GM12878 (cell line): ENCODE measurements at regions not wholly inside any gene's neighbourhood (a gene's known extent, or its start where the extent isn't known, plus 50 kb on each side); places are given as distances from the start of the nearest gene placed in this dataset.

Experiments used
- ATAC-seq: fragments of 200-7000 bp; cut with Tn5 transposase; 3 replicates; pipeline ENCODE4 v1.9.1; 2020; ENCODE audit warnings: mild to moderate bottlenecking, moderate library complexity
- BruUV-seq: library from RNA; stranded (reverse); fragments of 400-500 nt; replicated peaks from 2 replicates; lab custom pipeline; 2021; lab: Mats Ljungman, UMichigan
- CTCF ChIA-PET: fragments of 300-600 bp; sonication (Branson Sonifier 250); formaldehyde crosslinking; extraction: SDS; loops from one replicate; lab custom pipeline; 2021; ENCODE audit warnings: inconsistent platforms; lab: Yijun Ruan, JAX
- POLR2A ChIA-PET: fragments of 350-600 bp; formaldehyde crosslinking; extraction: SDS; loops from one replicate; lab custom pipeline; 2021; ENCODE audit warnings: inconsistent platforms; lab: Charles Lee
- RAD21 ChIA-PET: fragments of 300-600 bp; sonication (Branson Sonifier 250); formaldehyde crosslinking; loops from one replicate; lab custom pipeline; 2023; ENCODE audit warnings: antibody characterized with exemption; ENCODE audit not compliant: unreplicated experiment; lab: Charles Lee
- SMC1A ChIA-PET: fragments of 300-600 bp; sonication (Branson Sonifier 250); formaldehyde crosslinking; loops from one replicate; lab custom pipeline; 2023; ENCODE audit not compliant: unreplicated experiment, uncharacterized antibody; lab: Charles Lee
- DNase-seq: peaks from one replicate; pipeline ENCODE4 v3.0.0-alpha.2; 2011; ENCODE audit warnings: low read depth, low spot score
- FAIRE-seq: peaks from 3 replicates; lab custom pipeline; 2011; peaks lifted over from hg19 to GRCh38; lab: Jason Lieb, UNC
- H2AFZ ChIP-seq: 2 replicates; pipeline ENCODE4 v1.6.0; 2011; ENCODE audit warnings: low read depth, low read length, control low read depth; ENCODE audit not compliant: control insufficient read depth
- H3K27ac ChIP-seq: 2 replicates; pipeline ENCODE4 v1.5.1; 2011; ENCODE audit warnings: control low read depth; ENCODE audit not compliant: control insufficient read depth, insufficient read depth
- H3K27me3 ChIP-seq, 2 experiments: replicated peaks in 1 of 2; 2 replicates each; pipeline versions ENCODE4 v1.6.0 to v1.6.1; 2011; ENCODE audit warnings: low read length in 1 of 2; ENCODE audit not compliant: control insufficient read depth in 2 of 2, insufficient read depth in 2 of 2
- H3K36me3 ChIP-seq, 2 experiments: 2 replicates each; pipeline ENCODE4 v1.5.1; 2011; ENCODE audit warnings: low read length in 1 of 2; ENCODE audit not compliant: control insufficient read depth in 2 of 2, insufficient read depth in 2 of 2
- H3K4me1 ChIP-seq: 2 replicates; pipeline ENCODE4 v1.6.1; 2011; ENCODE audit warnings: mild to moderate bottlenecking, low read length, moderate library complexity, mixed read lengths; ENCODE audit not compliant: control insufficient read depth, insufficient read depth
- H3K4me2 ChIP-seq: 2 replicates; pipeline ENCODE4 v1.6.0; 2011; ENCODE audit warnings: control low read depth; ENCODE audit not compliant: control insufficient read depth, insufficient read depth
- H3K4me3 ChIP-seq: fragments of 200-600 bp; sonication (generic); 2 replicates; pipeline ENCODE4 v1.5.1; 2016
- H3K79me2 ChIP-seq: 2 replicates; pipeline ENCODE4 v1.6.0; 2011; ENCODE audit warnings: low read length; ENCODE audit not compliant: control insufficient read depth, insufficient read depth
- H3K9ac ChIP-seq: 2 replicates; pipeline ENCODE4 v1.8.0; 2011; ENCODE audit warnings: low read length, control low read depth, mixed read lengths; ENCODE audit not compliant: control insufficient read depth, insufficient read depth
- H3K9me3 ChIP-seq: replicated peaks from 3 replicates; pipeline ENCODE4 v1.5.1; 2011; ENCODE audit warnings: mild to moderate bottlenecking, low read length; ENCODE audit not compliant: control insufficient read depth, insufficient read depth
- H4K20me1 ChIP-seq: 2 replicates; pipeline ENCODE4 v1.6.0; 2011; ENCODE audit not compliant: control insufficient read depth, insufficient read depth
- ATF7 ChIP-seq: fragments of 450-650 bp; IDR thresholded peaks from 2 replicates; pipeline ENCODE4 v1.6.1; 2016; ENCODE audit warnings: low read depth, mild to moderate bottlenecking
- CHD2 ChIP-seq: IDR thresholded peaks from 2 replicates; pipeline ENCODE4 v1.6.1; 2011; ENCODE audit warnings: low read depth, low read length, improper control_type of control experiment, borderline replicate concordance
- EZH2 ChIP-seq: IDR thresholded peaks from 2 replicates; pipeline ENCODE4 v1.6.1; 2012; ENCODE audit warnings: low read depth, mild to moderate bottlenecking, control low read depth, inconsistent platforms, low read length, borderline replicate concordance; ENCODE audit not compliant: control insufficient read depth
- KAT2A ChIP-seq: conservative IDR thresholded peaks from 2 replicates; pipeline ENCODE4 v1.6.1; 2011; ENCODE audit warnings: low read depth, low read length; ENCODE audit not compliant: control insufficient read depth
- MAX ChIP-seq: IDR thresholded peaks from 2 replicates; pipeline ENCODE4 v1.6.1; 2012; ENCODE audit warnings: low read depth, low read length, improper control_type of control experiment
- MEF2A ChIP-seq: IDR thresholded peaks from 2 replicates; pipeline ENCODE4 v1.6.1; 2011; ENCODE audit warnings: low read depth, mild to moderate bottlenecking, low read length, moderate library complexity; ENCODE audit not compliant: insufficient read depth
- NFXL1 ChIP-seq: fragments of 450-650 bp; IDR thresholded peaks from 2 replicates; pipeline ENCODE4 v1.6.1; 2017; ENCODE audit warnings: antibody characterized with exemption, mild to moderate bottlenecking, borderline replicate concordance
- PAX5 ChIP-seq: IDR thresholded peaks from 2 replicates; pipeline ENCODE4 v1.6.1; 2011; ENCODE audit warnings: low read depth, low read length, borderline replicate concordance
- RBBP5 ChIP-seq: fragments of 200-600 bp; sonication (generic); conservative IDR thresholded peaks from 2 replicates; pipeline ENCODE4 v1.6.1; 2016
- RCOR1 ChIP-seq: conservative IDR thresholded peaks from 2 replicates; pipeline ENCODE4 v1.6.1; 2012; ENCODE audit warnings: low read depth, low read length, improper control_type of control experiment
- RELA ChIP-seq: fragments of 450-650 bp; IDR thresholded peaks from 2 replicates; pipeline ENCODE4 v1.8.0; 2014; ENCODE audit warnings: borderline replicate concordance; ENCODE audit not compliant: partially characterized antibody
- SMAD1 ChIP-seq: fragments of 450-650 bp; IDR thresholded peaks from 2 replicates; pipeline ENCODE4 v1.6.1; 2018; ENCODE audit warnings: mild to moderate bottlenecking, low read depth; ENCODE audit not compliant: partially characterized antibody
- SMARCA5 ChIP-seq: fragments of 450-650 bp; IDR thresholded peaks from 2 replicates; pipeline ENCODE4 v1.6.1; 2017; ENCODE audit warnings: mild to moderate bottlenecking
- SREBF1 ChIP-seq: IDR thresholded peaks from 2 replicates; pipeline ENCODE4 v1.6.1; 2012; ENCODE audit warnings: mild to moderate bottlenecking, low read length
- SRF ChIP-seq, 2 experiments: IDR thresholded peaks; 2 replicates each; pipeline ENCODE4 v1.6.1; 2011; ENCODE audit warnings: low read depth in 2 of 2, low read length in 2 of 2, mild to moderate bottlenecking in 1 of 2, moderate library complexity in 1 of 2
- TAF1 ChIP-seq: IDR thresholded peaks from 2 replicates; pipeline ENCODE4 v1.6.1; 2011; ENCODE audit warnings: mild to moderate bottlenecking, low read depth, low read length, borderline replicate concordance
- TCF12 ChIP-seq: IDR thresholded peaks from 2 replicates; pipeline ENCODE4 v1.6.1; 2011; ENCODE audit warnings: low read depth, mild to moderate bottlenecking, low read length
- YY1 ChIP-seq: IDR thresholded peaks from 2 replicates; pipeline ENCODE4 v1.6.1; 2011; ENCODE audit warnings: low read depth, mild to moderate bottlenecking, low read length
- ZNF24 ChIP-seq: fragments of 450-650 bp; IDR thresholded peaks from 2 replicates; pipeline ENCODE4 v1.6.1; 2017; ENCODE audit warnings: antibody characterized with exemption, mild to moderate bottlenecking
- WGBS: methylation state at CpG from one replicate; pipeline ENCODE4 v1.1.6; 2016; ENCODE audit warnings: low lambda C conversion rate; ENCODE audit not compliant: insufficient replicate concordance, insufficient coverage; ENCODE audit errors: missing lambda C conversion rate; 5-methylcytosine and 5-hydroxymethylcytosine counted together
- in situ Hi-C: fragments of 300-500 bp; cut with MboI; formaldehyde crosslinking; loops from 9 replicates; pipeline ENCODE4 v1.14.3; 2018; ENCODE audit warnings: mixed read lengths
- intact Hi-C: fragments of 100-400 bp; cut with micrococcal nuclease; formaldehyde crosslinking; loops from one replicate; pipeline ENCODE4 v1.14.2; 2022; ENCODE audit not compliant: unreplicated experiment
- TF ChIP-seq, protein P1 (sequence below): fragments of 450-650 bp; IDR thresholded peaks from 2 replicates; pipeline ENCODE4 v1.6.1; 2017; ENCODE audit warnings: low read depth, mild to moderate bottlenecking, moderate library complexity
- TF ChIP-seq, protein P2 (sequence below): IDR thresholded peaks from 2 replicates; pipeline ENCODE4 v1.6.1; 2011; ENCODE audit warnings: low read depth, mild to moderate bottlenecking, low read length, moderate library complexity, borderline replicate concordance; ENCODE audit errors: extremely low read depth

- no peak for TF ChIP-seq SMAD1
- TF ChIP-seq MEF2A, result no peak
- TF ChIP-seq EZH2, result no peak
- no peak for TF ChIP-seq RBBP5
- no peak for TF ChIP-seq NFXL1
These were observed 435.4 kb downstream of the SETD4 start (continued) for GRCh38 chr21:35624901-35625300.

GRCh38 chr21:35622612-35623011, 437.7 kb downstream of the SETD4 start:
- in situ Hi-C loops (no loop called here), intact Hi-C loops (no loop called here)

More at GRCh38 chr21:35622612-35623011, 437.7 kb downstream of the SETD4 start:
- ATAC-seq (no peak), DNase-seq (no peak), FAIRE-seq (no peak)
- no peak overlapping the region for H3K4me3 ChIP-seq
- H3K4me1 ChIP-seq, result no peaks in the 10 kb centered on the region
- no peak overlapping the region for H2AFZ ChIP-seq
- RAD21 ChIA-PET, result no interaction called here
- POLR2A ChIA-PET, result no interaction called here
- BruUV-seq, result no TSS peak
- H4K20me1 ChIP-seq, result no peaks in the 10 kb centered on the region
- 5% methylated on average over 3 of the region's 3 CpGs for WGBS
- no peaks in the 10 kb centered on the region for H3K27me3 ChIP-seq
- CTCF ChIA-PET, result interaction anchor here (0.6 kb wide), 1 partner anchor 587 kb away, joined by 3 read pairs; no protein-coding TSS in a partner anchor
- H3K36me3 ChIP-seq, result no peaks in the 10 kb centered on the region
- no peak overlapping the region for H3K9ac ChIP-seq
- H3K79me2 ChIP-seq, result no peaks in the 10 kb centered on the region
- H3K9me3 ChIP-seq, result no peaks in the 10 kb centered on the region
- TF ChIP-seq SRF (IDR thresholded peaks at IDR 0.05; ENCODE audit: low read depth in 2 of 2, low read length in 2 of 2) (no peak), ZNF24 (no peak), TCF12 (no peak), RELA (no peak), ATF7 (no peak), EZH2 (no peak), RCOR1 (no peak), TAF1 (no peak), YY1 (no peak), PAX5 (no peak), MAX (no peak), SREBF1 (no peak), KAT2A (no peak), SMARCA5 (no peak), CHD2 (no peak)
- TF ChIP-seq, protein P1, sequence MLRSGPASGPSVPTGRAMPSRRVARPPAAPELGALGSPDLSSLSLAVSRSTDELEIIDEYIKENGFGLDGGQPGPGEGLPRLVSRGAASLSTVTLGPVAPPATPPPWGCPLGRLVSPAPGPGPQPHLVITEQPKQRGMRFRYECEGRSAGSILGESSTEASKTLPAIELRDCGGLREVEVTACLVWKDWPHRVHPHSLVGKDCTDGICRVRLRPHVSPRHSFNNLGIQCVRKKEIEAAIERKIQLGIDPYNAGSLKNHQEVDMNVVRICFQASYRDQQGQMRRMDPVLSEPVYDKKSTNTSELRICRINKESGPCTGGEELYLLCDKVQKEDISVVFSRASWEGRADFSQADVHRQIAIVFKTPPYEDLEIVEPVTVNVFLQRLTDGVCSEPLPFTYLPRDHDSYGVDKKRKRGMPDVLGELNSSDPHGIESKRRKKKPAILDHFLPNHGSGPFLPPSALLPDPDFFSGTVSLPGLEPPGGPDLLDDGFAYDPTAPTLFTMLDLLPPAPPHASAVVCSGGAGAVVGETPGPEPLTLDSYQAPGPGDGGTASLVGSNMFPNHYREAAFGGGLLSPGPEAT, result no peak
- TF ChIP-seq, protein P2, sequence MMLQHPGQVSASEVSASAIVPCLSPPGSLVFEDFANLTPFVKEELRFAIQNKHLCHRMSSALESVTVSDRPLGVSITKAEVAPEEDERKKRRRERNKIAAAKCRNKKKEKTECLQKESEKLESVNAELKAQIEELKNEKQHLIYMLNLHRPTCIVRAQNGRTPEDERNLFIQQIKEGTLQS, result no peak
- SMC1A ChIA-PET, result no interaction called here
- no peak overlapping the region for H3K27ac ChIP-seq
- H3K4me2 ChIP-seq, result no peak overlapping the region
